ENCODE measurements at regions not wholly inside any gene's neighbourhood (a gene's known extent, or its start where the extent isn't known, plus 50 kb on each side); places are given as distances from the start of the nearest gene placed in this dataset.

DNA sequence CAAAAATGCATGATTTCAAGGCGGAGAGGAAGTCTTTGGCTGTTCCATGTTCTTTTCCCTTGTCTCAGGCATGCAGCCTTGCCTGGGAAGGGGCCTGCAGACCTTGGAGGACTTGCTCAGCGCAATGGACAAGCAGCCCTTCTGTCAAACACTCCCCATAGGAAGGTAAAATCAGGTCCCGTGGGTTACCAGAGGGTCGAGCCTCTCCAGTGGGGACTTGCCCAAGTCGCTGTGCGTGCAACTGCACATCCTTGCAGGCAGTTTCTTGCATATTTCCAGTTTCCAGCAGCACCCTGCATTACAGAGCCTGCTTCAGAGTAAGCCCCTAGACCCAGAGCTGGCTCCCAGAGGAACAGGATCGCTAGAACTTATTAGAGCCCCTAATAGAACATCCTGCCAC lies 75.5 kb upstream of the KLF13 start:
- TF ChIP-seq, protein P1, sequence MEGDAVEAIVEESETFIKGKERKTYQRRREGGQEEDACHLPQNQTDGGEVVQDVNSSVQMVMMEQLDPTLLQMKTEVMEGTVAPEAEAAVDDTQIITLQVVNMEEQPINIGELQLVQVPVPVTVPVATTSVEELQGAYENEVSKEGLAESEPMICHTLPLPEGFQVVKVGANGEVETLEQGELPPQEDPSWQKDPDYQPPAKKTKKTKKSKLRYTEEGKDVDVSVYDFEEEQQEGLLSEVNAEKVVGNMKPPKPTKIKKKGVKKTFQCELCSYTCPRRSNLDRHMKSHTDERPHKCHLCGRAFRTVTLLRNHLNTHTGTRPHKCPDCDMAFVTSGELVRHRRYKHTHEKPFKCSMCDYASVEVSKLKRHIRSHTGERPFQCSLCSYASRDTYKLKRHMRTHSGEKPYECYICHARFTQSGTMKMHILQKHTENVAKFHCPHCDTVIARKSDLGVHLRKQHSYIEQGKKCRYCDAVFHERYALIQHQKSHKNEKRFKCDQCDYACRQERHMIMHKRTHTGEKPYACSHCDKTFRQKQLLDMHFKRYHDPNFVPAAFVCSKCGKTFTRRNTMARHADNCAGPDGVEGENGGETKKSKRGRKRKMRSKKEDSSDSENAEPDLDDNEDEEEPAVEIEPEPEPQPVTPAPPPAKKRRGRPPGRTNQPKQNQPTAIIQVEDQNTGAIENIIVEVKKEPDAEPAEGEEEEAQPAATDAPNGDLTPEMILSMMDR (IDR thresholded peaks at IDR 0.05), result no peak
- TF ChIP-seq CHD4 (IDR thresholded peaks at IDR 0.05; ENCODE audit: borderline replicate concordance), result no peak
- no peak for TF ChIP-seq KDM5A (IDR thresholded peaks at IDR 0.05)

Data from A549 (cell line).